Femur (tissue), 1 donor: ENCODE measurements at regions not wholly inside any gene's neighbourhood (a gene's known extent, or its start where the extent isn't known, plus 50 kb on each side); places are given as distances from the start of the nearest gene placed in this dataset.
A peak's percentile ranks its signal among the peaks of the same experiment; 100 is the strongest.

Experiments used
- DNase-seq: peaks from one replicate; pipeline ENCODE4 v3.0.0-alpha.2; 2017

DNA sequence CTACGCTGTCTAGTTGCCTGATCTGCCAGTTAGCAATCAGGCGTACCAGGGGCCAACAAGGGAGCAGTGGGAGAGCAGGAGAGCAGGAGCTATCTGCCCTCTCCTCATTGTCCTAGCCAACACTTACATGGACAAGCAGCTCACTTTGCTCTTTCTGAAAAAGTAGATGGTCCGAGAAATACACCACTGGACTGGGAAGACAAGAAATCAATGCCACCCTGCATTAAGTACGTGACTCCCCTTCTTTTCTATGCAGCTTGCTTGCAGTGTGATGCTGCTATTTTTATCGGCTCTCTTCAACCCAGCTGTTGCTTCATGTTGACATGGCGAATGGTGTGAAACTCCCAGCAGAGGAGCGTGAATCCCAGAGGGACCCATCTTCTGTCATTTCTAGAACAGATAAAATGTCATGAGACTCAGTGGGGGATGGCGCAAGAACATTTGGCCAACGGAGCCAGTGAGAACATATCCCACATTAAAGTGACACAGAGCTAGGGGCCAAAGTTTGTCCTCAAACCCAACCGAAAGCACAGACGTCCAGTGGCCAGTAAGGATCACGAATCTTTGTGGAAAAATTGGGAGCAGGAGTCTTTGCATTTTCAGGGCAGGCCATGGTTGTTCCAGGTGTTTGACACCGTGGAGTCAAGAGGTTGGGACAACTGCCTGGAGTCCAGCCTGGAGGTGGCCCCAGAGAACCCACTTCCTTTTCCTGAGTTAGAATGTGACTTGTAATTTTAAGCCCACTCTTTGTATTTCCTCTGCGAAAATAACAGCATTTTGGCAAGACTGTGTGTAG lies 53.7 kb upstream of the MEF2A start:
- peak; percentile 74 for DNase-seq

- DNase-seq, result no peak
These were observed 51.5 kb upstream of the MEF2A start for GRCh38 chr15:99514306-99514705.
